HCT116 (cell line): ENCODE measurements at regions not wholly inside any gene's neighbourhood (a gene's known extent, or its start where the extent isn't known, plus 50 kb on each side); places are given as distances from the start of the nearest gene placed in this dataset.

Source experiments
- ATAC-seq: fragments of 200-7000 bp; cut with Tn5 transposase; 2 replicates; pipeline ENCODE4 v1.9.1; 2020; ENCODE audit warnings: mild to moderate bottlenecking, moderate library complexity
- BruUV-seq: library from RNA; stranded (reverse); fragments of 400-500 nt; replicated peaks from 2 replicates; lab custom pipeline; 2021; lab: Mats Ljungman, UMichigan
- CTCF ChIA-PET: fragments of 300-600 bp; sonication (Branson Sonifier 250); formaldehyde crosslinking; loops from one replicate; lab custom pipeline; 2021; ENCODE audit warnings: antibody characterized with exemption; lab: Charles Lee
- POLR2A ChIA-PET: fragments of 300-600, 350-600 bp; sonication (Branson Sonifier 250); formaldehyde crosslinking; loops from one replicate; lab custom pipeline; 2021; ENCODE audit warnings: antibody characterized with exemption; lab: Charles Lee
- RAD21 ChIA-PET, 2 experiments: fragments of 300-600 bp; sonication (Branson Sonifier 250); formaldehyde crosslinking; loops; one replicate each; lab custom pipeline; 2023; ENCODE audit warnings: low total read pairs in 2 of 2; ENCODE audit not compliant: uncharacterized antibody in 2 of 2, unreplicated experiment in 2 of 2, low non-redundant PET in 1 of 2; lab: Charles Lee
- DNase-seq: peaks from one replicate; pipeline ENCODE4 v3.0.0-alpha.2; 2010; ENCODE audit warnings: low read depth, low spot score
- H2AFZ ChIP-seq: fragments of 200-600 bp; shearing (Covaris generic), sonication (generic); 2 replicates; pipeline ENCODE4 v1.6.1; 2017; ENCODE audit warnings: low read depth, mixed run types, mixed read lengths, antibody characterized with exemption, low read length; ENCODE audit not compliant: poor library complexity, severe bottlenecking
- H3K27ac ChIP-seq: 2 replicates; pipeline ENCODE4 v1.5.1; 2012; ENCODE audit warnings: low read depth, low read length
- H3K27me3 ChIP-seq: fragments of 200-600 bp; sonication (generic); 2 replicates; pipeline ENCODE4 v1.6.1; 2016; ENCODE audit warnings: mixed run types, low read length, mixed read lengths; ENCODE audit not compliant: insufficient read depth
- H3K36me3 ChIP-seq, 2 experiments: fragments of 200-500 bp in 1 of 2; fragments of 200-600 bp in 1 of 2; sonication (Bioruptor generic) in 1 of 2; sonication (generic) in 1 of 2; 2 replicates each; pipeline versions ENCODE4 v1.5.1 to v1.6.1; 2014 to 2016; ENCODE audit warnings: low read length in 2 of 2, inconsistent platforms in 1 of 2, mixed read lengths in 1 of 2, mixed run types in 1 of 2; ENCODE audit not compliant: insufficient read depth in 2 of 2, control insufficient read depth in 1 of 2
- H3K4me1 ChIP-seq, 2 experiments: fragments of 200-600 bp in 1 of 2; sonication (generic) in 1 of 2; 2 replicates each; pipeline versions ENCODE4 v1.5.1 to v1.6.1; 2012 to 2017; ENCODE audit warnings: low read length in 2 of 2, inconsistent platforms in 1 of 2, mild to moderate bottlenecking in 1 of 2, mixed read lengths in 1 of 2, mixed run types in 1 of 2, moderate library complexity in 1 of 2; ENCODE audit not compliant: insufficient read depth in 2 of 2, control insufficient read depth in 1 of 2
- H3K4me2 ChIP-seq: fragments of 200-600 bp; sonication (generic); 2 replicates; pipeline ENCODE4 v1.6.1; 2017; ENCODE audit warnings: mixed run types, low read length, mixed read lengths
- H3K4me3 ChIP-seq, 2 experiments: fragments of 200-600 bp in 1 of 2; sonication (generic) in 1 of 2; replicated peaks in 1 of 2; 2 replicates each; pipeline ENCODE4 v1.5.1; 2011 to 2016; ENCODE audit warnings: low read length in 2 of 2, control low read depth in 1 of 2, low read depth in 1 of 2, mild to moderate bottlenecking in 1 of 2, mixed read lengths in 1 of 2, mixed run types in 1 of 2
- H3K79me2 ChIP-seq: fragments of 200-600 bp; sonication (generic); 2 replicates; pipeline ENCODE4 v1.6.1; 2017; ENCODE audit warnings: mild to moderate bottlenecking, mixed run types, low read length, moderate library complexity, mixed read lengths; ENCODE audit not compliant: insufficient read depth
- H3K9ac ChIP-seq: fragments of 200-600 bp; sonication (generic); 2 replicates; pipeline ENCODE4 v1.6.1; 2016; ENCODE audit warnings: low read length, mixed read lengths
- H3K9me2 ChIP-seq: fragments of 200-600 bp; sonication (generic), shearing (Covaris generic); 2 replicates; pipeline ENCODE4 v1.6.1; 2017; ENCODE audit warnings: mixed run types, mild to moderate bottlenecking, moderate library complexity; ENCODE audit not compliant: insufficient read depth
- H3K9me3 ChIP-seq, 2 experiments: fragments of 200-500 bp in 1 of 2; fragments of 200-600 bp in 1 of 2; sonication (Bioruptor generic) in 1 of 2; sonication (generic) in 1 of 2; 2 replicates each; pipeline ENCODE4 v1.6.1; 2014 to 2017; ENCODE audit warnings: low read length in 2 of 2, mixed read lengths in 2 of 2, inconsistent platforms in 1 of 2, low read depth in 1 of 2, mild to moderate bottlenecking in 1 of 2, mixed run types in 1 of 2, moderate library complexity in 1 of 2; ENCODE audit not compliant: control insufficient read depth in 1 of 2, insufficient read depth in 1 of 2
- H4K20me1 ChIP-seq: fragments of 200-600 bp; sonication (generic), shearing (Covaris generic); 2 replicates; pipeline ENCODE4 v1.6.1; 2017; ENCODE audit warnings: mixed run types, mild to moderate bottlenecking, moderate library complexity; ENCODE audit not compliant: insufficient read depth
- CBX3 ChIP-seq: IDR thresholded peaks from 2 replicates; pipeline ENCODE4 v1.6.1; 2012; ENCODE audit warnings: low read depth
- CEBPB ChIP-seq: IDR thresholded peaks from 2 replicates; pipeline ENCODE4 v1.6.1; 2012; ENCODE audit warnings: low read depth
- ELF1 ChIP-seq: IDR thresholded peaks from 2 replicates; pipeline ENCODE4 v1.6.1; 2012; ENCODE audit warnings: low read depth, borderline replicate concordance
- EZH2 ChIP-seq: fragments of 200-600 bp; sonication (generic); IDR thresholded peaks from 2 replicates; pipeline ENCODE4 v1.6.1; 2017; ENCODE audit warnings: antibody characterized with exemption, mixed run types
- EZH2phosphoT487 ChIP-seq: fragments of 200-600 bp; IDR thresholded peaks from 2 replicates; pipeline ENCODE4 v1.6.1; 2018; ENCODE audit warnings: antibody characterized with exemption, borderline replicate concordance
- JUND ChIP-seq: IDR thresholded peaks from 2 replicates; pipeline ENCODE4 v1.6.1; 2012
- POLR2AphosphoS5 ChIP-seq: IDR thresholded peaks from 2 replicates; pipeline ENCODE4 v1.6.1; 2011; ENCODE audit warnings: mild to moderate bottlenecking, low read depth, low read length, moderate library complexity
- SRF ChIP-seq: IDR thresholded peaks from 2 replicates; pipeline ENCODE4 v1.6.1; 2012; ENCODE audit warnings: low read depth
- YY1 ChIP-seq: IDR thresholded peaks from 2 replicates; pipeline ENCODE4 v1.6.1; 2011; ENCODE audit warnings: low read length, low read depth, moderate library complexity, mild to moderate bottlenecking; ENCODE audit not compliant: insufficient replicate concordance; ENCODE audit errors: extremely low read depth
- intact Hi-C: fragments of 100-400 bp; cut with micrococcal nuclease; formaldehyde crosslinking; loops from 2 replicates; pipeline ENCODE4 v1.10.0; 2022
- TF ChIP-seq, protein P1 (sequence below): IDR thresholded peaks from 2 replicates; pipeline ENCODE4 v1.6.1; 2011; ENCODE audit warnings: mild to moderate bottlenecking, low read length, moderate library complexity; ENCODE audit not compliant: insufficient replicate concordance; ENCODE audit errors: extremely low read depth
- TF ChIP-seq, protein P2 (sequence below): IDR thresholded peaks from 2 replicates; pipeline ENCODE4 v1.6.1; 2012

DNA sequence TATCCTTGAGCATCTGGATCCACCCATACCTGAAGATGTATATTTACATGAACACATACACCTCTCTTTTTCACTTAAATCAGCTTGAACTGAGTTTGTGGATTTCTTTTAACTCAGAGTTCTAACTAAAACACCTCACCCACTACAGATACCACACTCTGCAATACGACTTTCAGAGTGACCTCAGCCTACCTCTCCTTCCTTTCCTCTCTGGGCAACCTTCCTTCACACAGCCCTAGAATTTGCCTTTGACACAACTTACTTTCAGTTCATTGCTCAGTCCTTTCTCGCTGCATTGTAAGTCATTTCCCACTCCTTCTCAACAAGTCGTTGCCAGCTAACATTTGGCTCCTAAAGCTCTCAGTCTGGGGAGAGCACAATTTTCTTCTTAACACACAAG, 151.9 kb upstream of the IRX3 start:
- no peak for DNase-seq
- Histone ChIP-seq H3K9me3 (no peaks in the 10 kb centered on the region), H4K20me1 (no peaks in the 10 kb centered on the region), H3K4me2 (no peak overlapping the region), H3K27ac (no peak overlapping the region), H3K4me1 (no peaks in the 10 kb centered on the region), H3K36me3 (no peaks in the 10 kb centered on the region), H2AFZ (no peak overlapping the region), H3K9ac (no peak overlapping the region), H3K79me2 (no peaks in the 10 kb centered on the region), H3K27me3 (peaks cover 5% of the 10 kb centered on the region; the same call in 1 of the 2 replicates), H3K4me3 (no peak overlapping the region), H3K9me2 (no peaks in the 10 kb centered on the region)
- RAD21 ChIA-PET: no interaction called here
- POLR2A ChIA-PET: no interaction called here
- ATAC-seq: no peak
- no TSS peak for BruUV-seq
- intact Hi-C loops: no loop called here
- TF ChIP-seq SRF (no peak), POLR2AphosphoS5 (no peak)
- CTCF ChIA-PET: no interaction called here

DNA sequence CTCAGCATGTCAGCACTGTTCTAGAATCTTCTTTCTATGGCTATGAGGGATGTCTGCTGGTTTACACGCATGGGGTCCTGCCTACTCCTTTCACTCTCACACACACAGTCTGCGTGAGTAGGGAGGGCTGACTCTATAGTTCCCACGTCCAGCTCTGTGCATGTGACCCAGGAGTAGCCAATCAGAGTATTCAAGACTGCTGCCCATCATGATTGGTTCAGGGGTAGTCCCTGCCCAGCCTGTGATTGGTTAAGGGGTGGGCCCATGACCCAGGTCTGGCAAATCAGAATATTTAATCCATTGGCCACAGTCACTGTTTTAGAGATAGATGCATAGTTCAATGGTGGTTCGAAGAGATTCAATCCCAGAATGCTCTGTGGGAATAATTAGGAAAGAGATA, 151.3 kb upstream of the IRX3 start:
- no peak for DNase-seq
- no peaks in the 10 kb centered on the region for H3K36me3 ChIP-seq
- no peak for TF ChIP-seq JUND
- no peak for TF ChIP-seq EZH2
- no peak for TF ChIP-seq ELF1
- TF ChIP-seq EZH2phosphoT487: no peak
- TF ChIP-seq, protein P1, sequence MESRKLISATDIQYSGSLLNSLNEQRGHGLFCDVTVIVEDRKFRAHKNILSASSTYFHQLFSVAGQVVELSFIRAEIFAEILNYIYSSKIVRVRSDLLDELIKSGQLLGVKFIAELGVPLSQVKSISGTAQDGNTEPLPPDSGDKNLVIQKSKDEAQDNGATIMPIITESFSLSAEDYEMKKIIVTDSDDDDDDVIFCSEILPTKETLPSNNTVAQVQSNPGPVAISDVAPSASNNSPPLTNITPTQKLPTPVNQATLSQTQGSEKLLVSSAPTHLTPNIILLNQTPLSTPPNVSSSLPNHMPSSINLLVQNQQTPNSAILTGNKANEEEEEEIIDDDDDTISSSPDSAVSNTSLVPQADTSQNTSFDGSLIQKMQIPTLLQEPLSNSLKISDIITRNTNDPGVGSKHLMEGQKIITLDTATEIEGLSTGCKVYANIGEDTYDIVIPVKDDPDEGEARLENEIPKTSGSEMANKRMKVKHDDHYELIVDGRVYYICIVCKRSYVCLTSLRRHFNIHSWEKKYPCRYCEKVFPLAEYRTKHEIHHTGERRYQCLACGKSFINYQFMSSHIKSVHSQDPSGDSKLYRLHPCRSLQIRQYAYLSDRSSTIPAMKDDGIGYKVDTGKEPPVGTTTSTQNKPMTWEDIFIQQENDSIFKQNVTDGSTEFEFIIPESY: no peak
- no peak for TF ChIP-seq CBX3
- no peak for TF ChIP-seq CEBPB
- TF ChIP-seq, protein P2, sequence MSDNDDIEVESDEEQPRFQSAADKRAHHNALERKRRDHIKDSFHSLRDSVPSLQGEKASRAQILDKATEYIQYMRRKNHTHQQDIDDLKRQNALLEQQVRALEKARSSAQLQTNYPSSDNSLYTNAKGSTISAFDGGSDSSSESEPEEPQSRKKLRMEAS: no peak
- TF ChIP-seq YY1: no peak
- TF ChIP-seq, all 23 proteins: peak for 0
- Histone ChIP-seq H3K9me2 (no peaks in the 10 kb centered on the region), H3K27me3 (peaks cover 7% of the 10 kb centered on the region; the same call in 1 of the 2 replicates), H2AFZ (no peak overlapping the region), H3K4me3 (no peak overlapping the region), H3K4me1 (no peaks in the 10 kb centered on the region), H3K27ac (no peak overlapping the region), H3K9me3 (no peaks in the 10 kb centered on the region), H3K4me2 (no peak overlapping the region), H3K79me2 (no peaks in the 10 kb centered on the region), H3K9ac (no peak overlapping the region), H4K20me1 (no peaks in the 10 kb centered on the region)
- ChIA-PET POLR2A (no interaction called here), RAD21 (no interaction called here), CTCF (no interaction called here)
- intact Hi-C loops: no loop called here
- peak; percentile 44; the same call in 1 of the 2 replicates for ATAC-seq
- no TSS peak for BruUV-seq
